DMS 273 treated with DMSO at 0.1 percent for 48 hours (cell line): ENCODE measurements at regions not wholly inside any gene's neighbourhood (a gene's known extent, or its start where the extent isn't known, plus 50 kb on each side); places are given as distances from the start of the nearest gene placed in this dataset.
A peak's percentile ranks its signal among the peaks of the same experiment; 100 is the strongest.
"Not testable (repeated sequence)": the region's sequence is repeated elsewhere in the genome, so short reads cannot be mapped to it uniquely, and the experiment has no call there.

Experiments
- DNase-seq: peaks from one replicate; lab custom pipeline; 2025; lab: John Stamatoyannopoulos, UW

DNA sequence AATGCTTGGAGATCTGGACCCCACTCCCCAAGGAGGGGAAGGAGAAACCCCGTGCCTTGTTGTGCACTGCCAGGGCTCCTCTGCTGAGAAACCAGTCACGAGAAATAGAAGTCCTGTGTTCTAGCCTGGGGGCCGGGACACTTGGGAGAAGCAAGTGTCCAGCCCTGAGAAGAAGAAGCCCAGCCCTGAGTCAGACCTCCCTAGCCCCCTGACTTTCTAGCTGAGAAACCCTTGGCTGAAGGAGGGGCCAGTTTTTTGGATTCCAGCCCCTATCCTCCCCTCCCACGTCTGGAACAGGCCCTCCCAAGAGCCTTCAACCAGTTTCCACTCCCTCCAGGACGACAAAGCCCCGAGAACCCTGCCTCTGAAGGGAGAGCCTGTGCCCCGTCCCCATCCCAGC is 100.5 kb downstream of the NAV1 start:
- DNase-seq, result no peak

DNA sequence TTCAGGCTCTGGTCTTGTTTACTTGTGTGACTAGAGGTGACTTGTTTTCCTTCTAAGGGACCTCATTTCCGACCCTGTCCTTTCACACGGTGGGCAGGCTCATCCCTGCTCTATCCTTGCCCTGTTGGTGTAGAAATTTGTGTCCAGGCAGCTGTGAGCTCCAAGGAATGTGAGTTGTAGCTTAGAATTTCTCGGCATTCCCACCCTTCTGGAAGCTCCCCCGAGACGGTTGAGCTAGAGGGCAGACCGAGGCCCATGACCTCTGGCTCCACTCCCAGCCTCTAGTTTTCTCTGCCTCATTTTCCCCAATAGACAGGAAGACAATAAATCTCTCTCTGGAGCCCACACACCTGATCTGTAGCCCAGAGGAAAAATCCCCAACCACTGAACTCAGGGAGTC is 100.9 kb downstream of the NAV1 start:
- DNase-seq, result no peak

DNA sequence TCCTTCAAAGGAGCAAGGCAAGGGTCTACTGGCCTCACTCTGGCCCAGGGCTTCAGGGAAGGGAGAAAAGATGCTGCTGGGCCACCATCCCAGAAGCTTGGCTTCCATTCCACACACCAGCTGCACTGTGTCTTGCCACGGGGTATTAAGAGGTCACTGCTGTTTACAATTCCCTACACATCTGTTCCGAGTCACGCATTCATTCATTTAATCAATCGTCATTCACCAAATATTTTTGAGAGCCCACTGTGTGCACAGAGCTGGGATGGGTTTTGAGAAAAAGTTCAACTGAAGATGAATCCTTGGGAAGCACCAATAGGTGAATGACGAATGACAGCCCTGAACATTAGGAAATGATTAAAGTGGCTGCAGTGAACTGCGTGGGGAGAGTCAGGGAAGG is 101.7 kb downstream of the NAV1 start:
- peak; percentile 31 for DNase-seq

DNA sequence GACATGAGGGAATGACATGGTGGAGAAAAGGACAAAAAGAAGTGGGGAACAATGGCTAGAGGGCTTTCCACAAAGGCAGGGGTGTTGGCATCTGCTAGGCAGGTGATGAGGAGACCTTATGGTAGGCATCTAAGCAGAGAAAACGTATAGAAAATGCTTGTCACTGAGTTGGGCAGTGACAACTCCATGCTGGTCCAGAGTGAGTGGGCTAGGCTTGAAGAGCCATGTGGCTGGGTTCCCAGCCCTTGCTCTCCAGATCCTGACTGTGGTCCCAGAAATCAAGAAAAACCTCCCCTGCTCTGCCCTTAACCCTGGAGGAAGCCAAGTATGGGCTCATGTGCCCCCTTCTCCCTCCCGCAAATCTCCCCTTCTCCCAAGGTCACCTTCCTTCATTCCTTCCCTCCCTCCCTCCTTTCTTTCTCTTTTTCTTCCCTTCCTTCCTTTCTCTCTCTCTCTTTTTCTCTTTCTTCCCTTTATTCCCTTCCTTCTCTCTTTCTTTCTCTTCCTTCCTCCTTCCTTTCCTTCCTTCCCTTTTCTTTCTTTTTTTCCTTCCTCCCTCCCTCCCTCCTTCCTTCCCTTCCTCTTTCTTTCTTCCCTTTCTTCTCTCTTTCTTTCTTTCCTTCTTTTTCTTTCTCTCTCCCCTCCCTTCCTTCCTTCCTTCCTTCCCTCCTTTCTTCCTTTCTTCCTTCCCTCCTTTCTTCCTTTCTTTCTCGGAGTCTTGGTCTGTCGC is 102.8 kb downstream of the NAV1 start:
- no peak for DNase-seq

DNA sequence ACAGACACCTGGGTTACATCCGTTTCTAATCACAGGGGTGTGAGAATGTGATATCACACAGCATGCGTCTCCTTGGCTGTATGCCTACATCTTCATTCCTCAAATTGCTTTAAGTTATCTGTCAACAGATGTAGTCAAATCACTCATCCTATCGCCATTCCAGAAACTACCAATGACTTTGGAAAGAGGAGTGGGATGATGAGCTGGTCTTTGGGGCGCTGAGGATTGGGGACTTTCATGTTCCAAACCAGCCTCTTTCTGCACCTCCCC is 104.8 kb downstream of the NAV1 start:
- DNase-seq, result no peak

DNA sequence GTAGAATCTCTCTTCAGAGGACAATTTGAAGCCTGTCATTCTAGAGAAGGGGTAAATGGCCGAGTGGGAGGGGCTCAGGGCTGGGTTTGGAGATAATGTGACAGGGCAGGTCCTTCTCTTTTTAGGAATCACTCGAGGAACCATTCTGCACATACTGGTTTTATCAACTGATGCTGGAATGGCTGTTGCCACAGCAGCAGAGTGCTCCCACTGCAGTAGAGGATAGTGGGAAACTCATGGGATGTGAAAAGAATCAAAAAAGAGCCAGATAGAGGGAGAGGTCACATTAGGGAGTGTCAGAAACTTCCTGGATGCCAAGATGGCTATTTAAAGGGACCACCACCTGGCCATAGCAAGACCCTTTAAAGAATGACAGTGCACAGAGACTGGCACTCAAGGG is 105.3 kb downstream of the NAV1 start:
- no peak for DNase-seq

DNA sequence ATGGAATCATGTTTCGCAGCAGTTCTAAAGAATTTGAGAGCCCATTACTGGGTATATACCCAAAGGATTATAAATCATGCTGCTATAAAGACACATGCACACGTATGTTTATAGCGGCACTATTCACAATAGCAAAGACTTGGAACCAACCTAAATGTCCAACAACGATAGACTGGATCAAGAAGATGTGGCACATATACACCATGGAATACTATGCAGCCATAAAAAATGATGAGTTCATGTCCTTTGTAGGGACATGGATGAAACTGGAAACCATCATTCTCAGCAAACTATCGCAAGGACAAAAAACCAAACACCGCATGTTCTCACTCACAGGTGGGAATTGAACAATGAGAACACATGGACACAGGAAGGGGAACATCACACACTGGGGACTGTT is 106.1 kb downstream of the NAV1 start:
- DNase-seq, result not testable (repeated sequence)

DNA sequence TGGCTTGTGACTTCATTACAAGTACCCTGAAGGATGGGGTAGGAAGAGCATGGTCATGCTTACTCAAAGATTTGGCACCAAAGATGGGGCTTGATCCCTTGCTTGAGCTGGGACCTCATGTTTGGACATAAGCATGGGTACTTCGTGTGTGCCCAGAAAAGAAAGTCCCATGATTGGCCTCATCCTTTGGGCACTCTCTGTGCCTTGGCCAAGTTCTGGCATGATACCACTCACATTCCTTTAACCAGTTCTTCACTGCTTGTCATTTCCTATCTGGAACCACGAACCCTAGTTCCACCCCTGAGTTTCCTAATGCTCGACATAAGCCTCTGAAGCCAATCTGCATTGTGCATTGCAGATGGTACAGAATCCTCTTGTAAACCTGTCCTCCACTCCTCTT is 107.0 kb downstream of the NAV1 start:
- DNase-seq, result no peak

DNA sequence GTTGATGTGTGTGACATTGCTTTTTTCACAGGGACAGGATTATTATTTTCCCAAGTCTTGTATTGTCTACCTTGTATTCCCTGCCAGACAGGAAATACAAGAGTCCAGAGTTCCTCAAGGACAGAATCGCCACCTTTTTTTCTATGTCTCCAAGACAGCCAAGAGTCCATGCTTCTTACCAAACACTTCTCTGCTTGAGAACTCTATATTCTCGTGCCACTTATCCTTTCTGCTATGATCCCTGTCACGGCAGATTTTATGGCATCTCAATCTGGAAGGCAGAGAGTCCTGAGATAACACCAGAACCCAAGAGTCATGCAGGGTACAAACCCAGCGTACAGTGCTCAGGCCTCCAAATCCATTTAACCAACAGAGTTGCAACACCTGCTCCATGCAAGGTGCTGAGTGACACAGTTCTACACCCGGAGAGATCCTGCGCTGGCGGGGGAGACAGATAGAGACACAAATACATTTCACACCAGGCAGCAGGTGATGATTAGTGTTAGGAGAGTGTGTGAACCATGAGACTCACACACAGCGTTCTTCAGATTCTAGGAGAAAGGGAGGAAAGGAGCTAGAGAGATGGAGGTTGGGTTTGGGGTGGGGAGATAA is 107.6 kb downstream of the NAV1 start:
- no peak for DNase-seq

DNA sequence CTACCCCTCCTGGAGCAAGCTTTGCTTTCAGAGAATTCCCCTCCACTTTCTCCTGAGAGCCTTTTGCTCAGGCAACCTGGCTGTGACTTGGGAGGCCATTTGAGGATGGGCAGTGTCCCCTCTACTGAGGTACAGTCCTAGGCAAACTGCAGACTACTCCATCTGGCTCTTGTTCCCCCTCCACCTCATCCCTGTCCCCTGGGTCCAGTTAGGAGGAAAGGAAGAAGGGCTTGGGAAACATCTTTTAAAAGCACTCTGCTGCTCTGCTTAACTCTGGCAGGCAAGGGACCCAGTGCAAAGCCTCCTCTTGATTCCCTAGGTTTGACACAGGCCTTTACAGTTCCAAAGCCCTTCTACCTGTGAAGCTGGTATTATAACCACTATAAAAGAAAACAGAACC is 108.2 kb downstream of the NAV1 start:
- no peak for DNase-seq

DNA sequence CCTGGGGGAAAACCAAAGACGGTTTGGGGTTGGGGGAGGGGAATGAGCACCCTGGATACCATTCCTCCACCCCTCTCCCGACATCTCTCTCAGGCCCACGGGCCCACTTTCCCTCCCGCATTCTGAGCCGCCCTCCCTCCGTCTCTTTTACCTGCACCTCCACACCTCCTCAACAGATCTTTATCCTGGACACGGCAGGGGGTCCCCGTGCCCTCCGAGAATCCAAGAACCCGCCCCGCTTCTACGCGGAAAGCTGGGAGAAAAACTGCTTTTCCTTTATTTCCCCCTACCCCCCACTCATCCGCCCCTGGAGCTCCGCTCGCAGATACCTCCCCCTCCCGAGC is 108.8 kb downstream of the NAV1 start:
- DNase-seq, result no peak

DNA sequence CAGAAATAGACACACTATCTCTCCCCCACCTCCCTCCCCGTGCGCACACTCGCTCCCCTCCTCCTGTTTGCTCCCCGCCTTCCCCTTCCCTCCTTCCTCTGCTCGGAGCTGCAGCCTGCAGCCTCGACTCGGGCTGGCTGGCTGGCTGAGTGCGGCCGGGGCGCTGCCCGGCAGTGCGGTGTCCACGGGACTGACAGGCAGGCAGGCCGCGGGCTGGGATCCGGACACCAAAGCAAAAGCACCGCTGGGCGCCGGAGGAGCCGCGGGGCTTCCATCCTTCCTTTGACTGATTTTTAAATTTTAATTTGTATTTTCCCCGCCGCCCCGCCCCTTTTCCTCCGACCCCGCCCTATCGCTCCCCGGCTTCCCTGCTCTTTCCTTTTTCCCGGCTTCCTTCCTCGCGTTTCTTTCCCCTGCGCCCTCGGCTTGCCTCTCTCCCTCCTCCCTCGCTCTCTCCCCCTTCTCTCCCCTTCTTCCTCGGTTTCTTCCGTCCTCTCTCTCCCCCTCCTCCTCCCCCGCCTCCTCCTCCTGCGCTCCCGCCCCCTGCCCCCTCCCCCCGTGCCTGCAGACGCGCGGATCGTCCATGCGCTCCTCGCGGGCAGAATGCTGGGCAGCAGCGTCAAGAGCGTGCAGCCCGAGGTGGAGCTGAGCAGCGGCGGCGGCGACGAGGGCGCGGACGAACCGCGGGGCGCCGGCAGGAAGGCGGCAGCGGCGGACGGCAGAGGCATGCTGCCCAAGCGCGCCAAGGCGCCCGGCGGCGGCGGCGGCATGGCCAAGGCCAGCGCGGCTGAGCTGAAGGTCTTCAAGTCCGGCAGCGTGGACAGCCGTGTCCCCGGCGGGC is 109.4 kb downstream of the NAV1 start:
- no peak for DNase-seq

DNA sequence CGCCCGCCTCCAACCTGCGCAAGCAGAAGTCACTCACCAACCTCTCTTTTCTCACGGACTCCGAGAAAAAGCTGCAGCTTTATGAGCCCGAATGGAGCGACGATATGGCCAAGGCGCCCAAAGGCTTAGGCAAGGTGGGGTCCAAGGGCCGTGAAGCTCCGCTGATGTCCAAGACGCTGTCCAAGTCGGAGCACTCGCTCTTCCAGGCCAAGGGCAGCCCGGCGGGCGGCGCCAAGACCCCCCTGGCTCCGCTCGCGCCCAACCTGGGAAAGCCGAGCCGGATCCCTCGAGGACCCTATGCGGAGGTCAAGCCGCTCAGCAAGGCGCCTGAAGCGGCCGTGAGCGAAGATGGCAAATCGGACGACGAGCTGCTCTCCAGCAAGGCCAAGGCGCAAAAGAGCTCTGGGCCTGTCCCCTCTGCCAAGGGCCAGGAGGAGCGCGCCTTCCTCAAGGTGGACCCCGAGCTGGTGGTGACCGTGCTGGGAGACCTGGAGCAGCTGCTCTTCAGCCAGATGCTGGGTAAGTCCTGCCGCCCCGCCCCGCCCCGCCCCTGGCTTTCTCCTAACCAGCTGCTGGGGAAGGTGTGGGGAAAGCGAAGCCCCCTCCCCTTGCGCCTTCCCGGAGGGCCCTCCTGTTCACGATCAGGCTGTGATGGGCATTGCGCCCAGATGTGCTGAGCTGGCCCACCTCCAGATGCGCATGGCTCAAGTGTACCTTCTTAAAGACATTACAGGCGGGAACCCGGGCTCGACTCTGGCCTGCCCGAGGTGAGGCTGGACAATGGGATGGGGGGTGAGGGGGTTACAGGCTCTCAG is 110.2 kb downstream of the NAV1 start:
- no peak for DNase-seq

DNA sequence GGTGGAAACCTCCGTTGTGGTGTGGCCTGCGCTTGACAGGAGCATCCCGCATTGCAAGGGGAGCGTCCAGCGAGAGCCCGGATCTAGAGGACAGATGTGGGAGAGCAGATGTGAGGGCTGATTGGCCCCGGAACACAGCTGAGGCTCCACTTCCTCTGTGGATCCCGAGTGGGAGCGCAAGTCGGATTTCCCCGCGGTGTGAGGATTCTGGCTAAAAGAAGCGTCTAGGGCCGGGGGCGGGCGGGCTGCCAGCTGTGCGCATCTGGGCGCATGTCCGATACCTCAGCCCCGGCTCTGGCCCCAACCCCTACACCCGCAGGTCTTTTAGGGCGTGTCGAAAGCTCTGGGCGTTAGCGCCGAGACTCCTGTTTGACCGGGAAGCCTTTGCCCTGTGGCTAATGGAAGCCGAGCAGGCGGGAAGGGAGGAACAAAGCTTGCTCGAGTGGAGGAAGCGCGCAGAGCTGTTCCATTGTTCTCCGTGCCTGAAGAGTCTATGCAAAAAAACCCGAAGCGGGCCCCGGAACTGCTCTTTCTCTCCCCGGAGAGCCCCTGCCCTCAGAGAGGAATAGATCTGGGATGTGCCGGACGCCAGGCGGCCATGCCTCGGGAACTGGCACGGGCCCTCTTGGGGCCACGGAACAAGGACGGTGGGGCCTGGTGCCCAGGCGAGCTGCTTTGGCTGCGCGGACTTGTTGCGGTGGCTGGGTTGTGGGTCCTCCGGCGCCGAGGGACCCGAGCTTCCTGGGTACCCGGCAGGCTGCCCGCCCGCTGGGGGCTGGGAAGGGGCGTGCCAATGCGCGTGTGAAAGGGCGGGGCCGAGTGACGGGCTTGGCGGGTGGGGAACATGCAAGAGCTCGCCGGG is 111.1 kb downstream of the NAV1 start:
- no peak for DNase-seq

DNA sequence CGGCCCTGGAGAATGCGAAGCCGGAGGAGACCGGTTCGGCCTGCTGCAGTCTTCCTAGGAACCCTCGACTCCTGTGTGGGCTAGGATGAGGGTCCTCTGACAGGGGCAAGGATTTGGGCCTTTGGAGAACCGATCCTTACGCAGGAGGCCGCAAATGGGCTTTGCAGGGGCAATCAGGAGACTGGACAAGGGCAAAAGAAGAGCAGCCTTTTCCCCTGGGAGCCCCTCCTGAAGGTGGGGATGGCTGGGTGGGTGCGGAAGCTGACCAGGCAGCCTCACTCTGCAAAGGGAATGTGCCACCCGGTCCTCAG is 111.7 kb downstream of the NAV1 start:
- DNase-seq, result no peak

DNA sequence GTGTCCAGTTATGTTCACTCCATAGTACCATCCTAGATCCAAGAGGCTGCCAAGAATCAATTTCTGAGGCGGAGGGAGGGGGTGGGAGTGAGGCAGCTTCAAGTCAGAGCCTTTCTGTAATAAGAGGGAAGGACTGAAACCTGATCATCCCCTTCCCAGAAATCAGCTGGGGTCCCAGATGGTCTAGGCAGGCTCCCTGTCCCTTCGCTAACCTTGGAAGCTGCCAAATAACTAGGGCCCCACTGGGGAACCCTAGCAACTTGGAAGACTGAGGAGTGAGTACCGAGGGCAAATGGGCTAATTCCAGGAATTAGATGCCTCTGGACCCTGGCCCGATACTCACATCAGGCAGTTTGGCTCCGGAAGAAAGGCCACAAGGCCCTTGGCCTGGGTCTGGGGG is 113.3 kb downstream of the NAV1 start:
- DNase-seq, result peak; percentile 82

DNA sequence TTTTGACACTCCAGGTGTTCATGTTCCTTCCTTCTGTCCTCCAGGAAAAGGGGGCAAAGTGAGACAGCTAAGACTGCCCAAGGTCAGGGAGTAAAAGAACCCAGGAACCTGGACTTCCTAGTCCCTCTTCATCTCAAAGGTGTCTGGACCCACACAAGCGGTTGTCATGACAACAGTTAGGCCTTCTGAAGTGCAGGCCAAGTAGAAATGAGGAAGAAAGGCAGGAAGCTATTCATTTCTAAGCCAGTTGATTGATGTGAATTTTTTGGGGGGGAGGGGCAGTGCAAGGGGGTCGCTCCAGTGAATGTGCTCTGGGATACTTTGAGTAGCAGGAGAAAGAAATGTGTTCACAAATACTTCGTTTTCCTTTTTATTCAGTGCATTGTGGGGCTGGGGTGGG is 114.3 kb downstream of the NAV1 start:
- DNase-seq, result no peak

DNA sequence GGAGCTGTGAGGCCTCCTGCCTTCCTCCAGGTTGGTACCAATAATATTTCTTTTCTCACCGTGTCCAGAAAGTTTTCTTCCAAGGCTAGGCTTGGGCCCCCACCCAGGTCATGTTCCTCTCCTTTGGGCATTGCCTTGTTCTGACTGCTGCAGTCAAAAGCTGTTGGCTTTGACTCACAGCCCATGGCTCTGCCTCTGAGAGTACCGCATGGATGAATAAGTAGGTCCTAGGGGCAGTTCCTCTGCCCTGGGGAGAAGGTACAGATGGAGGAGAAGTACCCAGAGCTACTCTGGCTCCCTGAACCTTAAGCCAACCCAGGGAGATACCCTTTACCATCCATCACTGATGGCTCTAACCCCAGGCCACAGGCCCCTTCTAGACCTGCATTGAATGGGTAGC is 115.0 kb downstream of the NAV1 start:
- no peak for DNase-seq

DNA sequence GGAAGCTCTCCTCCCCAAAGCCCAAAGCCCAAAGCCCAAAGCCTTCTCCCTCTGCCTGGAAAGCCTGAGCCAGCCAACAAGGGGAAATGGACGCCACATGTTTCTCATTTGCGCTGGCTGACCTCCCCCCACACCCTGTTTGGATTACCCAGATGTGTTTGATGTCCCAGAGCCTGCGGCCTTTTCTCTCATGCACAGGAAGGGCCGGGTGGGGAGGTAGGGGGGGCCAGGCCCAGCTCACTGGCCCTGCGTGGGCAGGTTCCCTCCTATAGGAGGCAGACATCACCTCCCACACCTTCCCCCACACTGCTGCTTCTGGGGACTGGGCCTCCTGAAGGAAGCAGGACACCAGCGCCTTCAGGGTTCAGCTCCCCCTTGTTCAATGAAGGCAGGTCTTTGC is 116.3 kb downstream of the NAV1 start:
- DNase-seq, result no peak

DNA sequence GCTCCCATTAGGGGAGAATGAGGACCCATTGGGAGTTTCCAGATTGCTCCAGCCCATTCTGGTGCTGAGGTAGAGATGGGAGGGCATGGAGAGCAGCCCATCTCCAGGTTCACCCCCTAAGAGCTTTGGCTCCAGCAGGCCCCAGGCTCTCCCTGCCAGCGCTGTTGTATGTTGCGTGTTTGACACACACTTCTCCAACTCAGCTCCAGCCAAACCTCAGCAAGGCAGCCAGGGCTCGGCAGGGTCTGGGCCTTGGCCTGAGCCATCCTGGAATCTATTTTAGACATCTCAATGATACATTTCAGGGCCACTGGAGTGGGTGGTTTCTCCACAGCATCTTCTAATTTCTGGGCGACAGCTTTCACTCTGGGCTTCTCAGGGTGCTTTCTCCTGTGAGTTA is 117.0 kb downstream of the NAV1 start:
- DNase-seq, result no peak

DNA sequence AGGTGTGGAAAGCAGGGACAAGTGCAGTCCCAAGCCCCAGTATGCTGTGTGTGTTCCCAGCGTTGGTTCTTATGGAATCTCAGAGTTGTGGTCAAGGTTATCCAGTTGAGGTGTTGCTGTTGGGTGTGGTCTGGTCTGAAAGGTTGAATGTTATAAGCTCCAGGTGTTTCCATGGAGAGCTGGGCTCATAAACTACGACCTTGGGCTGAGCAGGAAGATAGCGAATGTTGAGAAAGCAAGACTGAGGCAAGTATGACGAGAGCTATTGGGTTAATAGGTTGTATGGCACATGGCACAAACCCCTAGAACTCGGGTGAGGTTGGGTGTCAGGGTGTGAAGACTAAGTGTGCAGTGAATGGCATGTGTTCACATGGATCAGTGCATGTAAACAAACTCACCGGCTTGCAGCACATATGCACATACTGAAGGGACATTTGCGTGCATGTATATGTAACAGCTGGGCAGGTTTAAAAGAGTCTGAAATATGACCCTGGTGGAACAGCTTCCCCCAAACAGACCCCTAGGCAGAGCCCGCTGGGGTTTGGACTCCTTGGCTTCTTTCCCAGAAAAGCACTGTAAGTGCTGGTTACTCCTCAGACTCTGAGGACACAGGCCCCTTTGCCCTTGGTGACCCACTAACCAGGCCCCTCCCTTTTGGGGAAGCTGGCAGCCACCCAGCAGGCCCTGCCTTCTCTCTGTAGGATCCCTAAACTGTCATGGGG is 117.5 kb downstream of the NAV1 start:
- DNase-seq, result peak; percentile 95
